Breast epithelium (tissue), 3 donors: ENCODE measurements at regions not wholly inside any gene's neighbourhood (a gene's known extent, or its start where the extent isn't known, plus 50 kb on each side); places are given as distances from the start of the nearest gene placed in this dataset.

Experiments
- POLR2A ChIP-seq: fragments of 450-650 bp; IDR thresholded peaks from one replicate; pipeline ENCODE4 v1.6.1; 2016; ENCODE audit warnings: antibody characterized with exemption, mild to moderate bottlenecking, moderate library complexity
- POLR2AphosphoS5 ChIP-seq, 3 donors: sonication (generic); formaldehyde crosslinking; IDR thresholded peaks; one replicate each; pipeline ENCODE4 v1.6.1; 2017; ENCODE audit warnings: antibody characterized with exemption in 3 of 3
- TF ChIP-seq, protein P1 (sequence below), 3 donors: fragments of 450-650 bp; IDR thresholded peaks; one replicate each; pipeline ENCODE4 v1.5.1; 2016 to 2017; ENCODE audit warnings: antibody characterized with exemption in 3 of 3, mild to moderate bottlenecking in 3 of 3, moderate library complexity in 3 of 3

DNA sequence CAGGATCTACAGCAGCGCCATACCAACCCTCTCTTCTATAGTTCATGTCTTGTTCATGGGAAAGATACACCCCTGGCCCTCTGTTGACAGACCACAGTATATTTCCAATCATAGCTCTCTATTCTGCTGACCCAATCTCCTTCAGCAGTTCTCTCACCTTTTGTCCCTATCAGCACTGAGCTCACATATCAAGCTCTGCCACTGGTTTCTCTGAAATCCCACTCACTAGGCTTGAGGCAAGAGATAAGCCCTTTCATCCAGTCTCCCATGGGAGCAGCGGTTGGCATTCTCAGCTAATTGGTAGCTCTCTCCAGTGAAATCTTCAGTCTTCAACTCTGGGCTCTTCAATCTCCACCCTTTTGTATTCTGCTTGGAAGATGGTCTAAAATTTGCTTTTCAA is 313.4 kb downstream of the GJA1 start:
- no peak for TF ChIP-seq POLR2A
- TF ChIP-seq POLR2AphosphoS5 (IDR thresholded peaks at IDR 0.05) = no peak
- TF ChIP-seq, protein P1, sequence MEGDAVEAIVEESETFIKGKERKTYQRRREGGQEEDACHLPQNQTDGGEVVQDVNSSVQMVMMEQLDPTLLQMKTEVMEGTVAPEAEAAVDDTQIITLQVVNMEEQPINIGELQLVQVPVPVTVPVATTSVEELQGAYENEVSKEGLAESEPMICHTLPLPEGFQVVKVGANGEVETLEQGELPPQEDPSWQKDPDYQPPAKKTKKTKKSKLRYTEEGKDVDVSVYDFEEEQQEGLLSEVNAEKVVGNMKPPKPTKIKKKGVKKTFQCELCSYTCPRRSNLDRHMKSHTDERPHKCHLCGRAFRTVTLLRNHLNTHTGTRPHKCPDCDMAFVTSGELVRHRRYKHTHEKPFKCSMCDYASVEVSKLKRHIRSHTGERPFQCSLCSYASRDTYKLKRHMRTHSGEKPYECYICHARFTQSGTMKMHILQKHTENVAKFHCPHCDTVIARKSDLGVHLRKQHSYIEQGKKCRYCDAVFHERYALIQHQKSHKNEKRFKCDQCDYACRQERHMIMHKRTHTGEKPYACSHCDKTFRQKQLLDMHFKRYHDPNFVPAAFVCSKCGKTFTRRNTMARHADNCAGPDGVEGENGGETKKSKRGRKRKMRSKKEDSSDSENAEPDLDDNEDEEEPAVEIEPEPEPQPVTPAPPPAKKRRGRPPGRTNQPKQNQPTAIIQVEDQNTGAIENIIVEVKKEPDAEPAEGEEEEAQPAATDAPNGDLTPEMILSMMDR (IDR thresholded peaks at IDR 0.05) = no peak
